HG03575 (cell line): ENCODE measurements at regions not wholly inside any gene's neighbourhood (a gene's known extent, or its start where the extent isn't known, plus 50 kb on each side); places are given as distances from the start of the nearest gene placed in this dataset.

ENCODE experiments used
- ATAC-seq: cut with Tn5 transposase; IDR thresholded peaks from one replicate; pipeline ENCODE4 v1.9.1; 2021; ENCODE audit not compliant: unreplicated experiment, insufficient number of reproducible peaks, low FRiP score; ENCODE audit errors: extremely low read depth

DNA sequence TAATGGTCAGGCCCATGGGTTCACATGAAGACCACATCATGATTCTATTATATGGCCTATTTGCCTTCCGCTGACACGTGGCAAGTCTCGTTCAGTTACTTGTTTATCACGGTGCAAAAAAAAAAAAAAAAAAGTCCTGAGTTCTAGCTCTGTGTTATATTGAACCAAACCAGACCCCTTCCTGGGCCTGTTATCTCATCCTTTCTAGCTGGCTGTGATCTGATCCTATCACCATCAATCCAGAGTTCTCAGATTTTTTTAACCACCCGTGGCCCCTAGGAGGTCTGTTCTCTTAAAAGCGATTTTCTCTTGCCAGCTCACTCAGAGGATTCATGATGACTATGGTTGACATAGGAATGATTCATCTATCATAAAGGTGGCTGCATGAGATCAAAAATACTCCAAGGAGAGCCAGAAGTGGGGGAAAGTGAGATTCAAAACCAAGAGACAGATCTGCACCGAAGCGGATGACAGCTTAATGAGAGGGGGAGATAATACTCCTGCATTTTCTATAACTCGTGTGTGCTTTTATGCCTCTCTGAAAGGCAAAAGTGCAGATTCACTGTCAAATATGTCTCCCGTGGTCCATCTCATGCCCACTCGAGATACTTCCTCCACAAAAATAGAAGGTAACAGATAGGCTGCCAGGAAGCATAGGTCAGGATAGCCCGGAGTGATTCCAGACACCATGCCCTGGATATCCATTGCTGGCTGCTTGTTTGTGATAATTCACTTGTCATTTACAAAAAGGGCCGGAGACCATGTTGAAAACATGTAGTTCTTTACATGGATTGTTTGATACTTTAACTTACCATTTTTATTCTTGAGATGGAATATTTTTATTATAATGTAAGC, 505.7 kb upstream of the KLHL29 start:
- no peak for ATAC-seq

DNA sequence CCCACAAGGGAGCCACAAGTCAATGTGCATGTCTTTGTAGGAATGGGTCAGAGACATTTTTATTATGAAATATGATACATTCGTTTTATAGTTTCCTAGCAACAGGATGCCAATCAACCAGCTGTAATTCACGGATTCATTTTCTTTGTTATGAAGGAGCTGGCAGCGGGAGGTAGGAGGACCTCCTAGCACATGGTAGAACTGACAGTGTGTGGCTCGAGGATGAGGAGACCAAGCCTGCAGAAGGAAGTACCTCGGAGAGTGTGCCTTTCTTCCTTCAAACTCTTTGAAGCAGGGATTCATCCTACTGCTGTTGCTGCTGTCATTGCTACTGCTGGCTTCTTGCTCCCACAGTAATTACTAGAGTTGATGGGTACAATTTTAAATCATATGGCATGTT, 504.8 kb upstream of the KLHL29 start:
- no peak for ATAC-seq

DNA sequence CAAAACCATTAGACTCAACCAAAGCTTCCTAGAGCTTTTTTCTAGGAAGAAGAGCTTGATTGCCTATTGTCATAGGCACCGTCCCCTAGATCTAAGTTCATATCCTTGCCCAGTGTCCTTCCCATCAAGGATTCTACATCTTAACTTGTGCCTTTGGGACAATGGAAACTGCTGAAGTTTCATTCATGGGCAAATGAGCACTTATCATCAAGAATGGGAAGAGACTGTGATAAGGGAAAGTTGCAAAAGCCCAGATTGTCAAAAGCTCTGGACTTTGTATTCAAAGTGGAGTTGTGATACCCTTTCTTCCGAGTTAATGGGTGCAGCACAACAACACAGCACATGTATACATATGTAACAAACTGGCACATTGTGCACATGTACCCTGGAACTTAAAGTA, 503.0 kb upstream of the KLHL29 start:
- no peak for ATAC-seq

DNA sequence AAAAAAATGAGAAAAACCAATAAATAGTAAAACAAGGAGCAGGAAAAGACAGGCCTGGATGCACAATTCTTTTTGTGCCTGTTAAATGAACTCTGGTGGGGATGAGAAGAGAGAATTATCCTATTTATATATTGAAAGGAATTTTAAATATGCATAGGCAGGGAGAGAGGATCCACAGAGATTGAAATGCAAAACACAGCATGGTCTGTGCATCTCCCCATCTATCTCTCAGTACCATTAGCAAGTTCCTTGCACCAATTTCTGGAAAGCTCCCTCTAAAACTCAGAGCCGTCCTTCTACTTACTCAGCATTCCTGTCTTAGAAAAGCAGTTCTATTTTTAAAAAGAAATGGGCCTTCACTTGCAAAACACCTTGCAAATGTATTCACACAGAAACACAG, 502.3 kb upstream of the KLHL29 start:
- ATAC-seq = no peak

DNA sequence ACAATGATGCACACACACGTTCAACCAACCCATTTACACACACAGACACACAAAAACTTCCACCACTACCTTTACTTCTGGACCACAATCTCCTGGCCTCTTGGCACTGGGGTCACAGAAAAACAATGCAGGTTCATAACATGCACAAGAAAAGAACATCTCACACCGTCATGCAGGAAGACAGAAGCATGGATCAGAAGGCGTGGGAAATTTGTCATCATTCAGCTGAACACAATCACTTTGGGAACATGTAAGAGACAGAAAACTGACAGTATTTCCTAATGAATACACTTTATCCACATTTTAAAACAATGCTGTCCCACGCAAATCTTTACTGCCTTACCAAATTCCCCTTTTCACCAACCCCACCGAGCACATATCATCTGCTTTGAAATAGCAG, 501.9 kb upstream of the KLHL29 start:
- no peak for ATAC-seq

DNA sequence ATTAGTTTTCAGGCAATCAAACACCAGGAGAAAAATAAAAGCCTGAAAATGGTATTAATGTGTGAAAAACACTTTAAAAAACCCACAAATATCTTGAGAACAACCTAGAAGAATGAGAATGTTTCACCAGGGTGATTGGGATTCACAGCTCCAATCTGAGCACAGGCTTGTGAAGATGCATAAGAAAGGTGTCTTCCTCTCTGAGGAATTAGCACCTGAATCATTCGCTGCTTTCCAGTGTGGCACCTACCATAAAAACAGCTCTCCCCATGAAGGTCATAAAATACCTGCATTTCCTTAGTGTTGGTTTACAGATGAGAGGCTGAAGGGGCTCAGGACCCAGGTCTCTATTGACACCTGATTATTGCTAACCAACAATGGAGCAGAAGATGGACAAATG, 499.7 kb upstream of the KLHL29 start:
- no peak for ATAC-seq

DNA sequence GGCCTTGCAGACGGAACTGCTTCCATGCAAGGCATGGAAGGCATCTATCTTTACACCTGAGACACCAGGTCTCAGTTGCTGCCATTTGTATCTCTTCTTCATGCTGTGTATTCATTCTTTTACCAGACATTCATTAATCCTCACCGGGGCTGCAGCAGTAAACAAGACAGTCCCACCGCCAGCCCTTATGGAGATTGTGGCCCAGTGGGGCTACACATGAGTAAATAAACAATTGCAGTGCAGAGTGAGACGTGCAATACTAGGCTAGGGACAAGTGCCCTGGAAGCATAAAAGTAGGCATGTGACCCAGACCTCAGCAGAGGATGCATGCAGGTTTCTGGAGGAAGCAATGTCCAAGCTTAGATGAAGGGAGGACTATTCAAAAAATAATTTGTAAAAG, 497.6 kb upstream of the KLHL29 start:
- no peak for ATAC-seq

DNA sequence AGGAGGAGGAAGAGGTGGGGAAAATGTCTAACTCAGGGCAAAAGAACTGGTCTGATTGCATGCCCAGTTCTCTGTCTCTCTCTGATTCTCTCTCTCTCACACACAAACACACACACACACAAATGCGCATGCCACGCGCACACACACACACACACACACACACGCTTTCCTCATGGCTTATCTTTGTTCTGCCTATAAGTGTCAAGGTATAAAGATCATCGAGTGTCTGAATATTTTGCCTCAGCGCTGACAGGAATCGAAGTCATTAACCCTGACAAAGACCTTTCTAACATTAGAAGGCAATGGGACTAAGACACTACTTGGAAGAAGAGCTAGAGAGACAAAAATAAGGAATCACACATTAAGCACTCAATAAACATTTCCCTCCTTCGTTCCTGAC, 497.1 kb upstream of the KLHL29 start:
- ATAC-seq = no peak

DNA sequence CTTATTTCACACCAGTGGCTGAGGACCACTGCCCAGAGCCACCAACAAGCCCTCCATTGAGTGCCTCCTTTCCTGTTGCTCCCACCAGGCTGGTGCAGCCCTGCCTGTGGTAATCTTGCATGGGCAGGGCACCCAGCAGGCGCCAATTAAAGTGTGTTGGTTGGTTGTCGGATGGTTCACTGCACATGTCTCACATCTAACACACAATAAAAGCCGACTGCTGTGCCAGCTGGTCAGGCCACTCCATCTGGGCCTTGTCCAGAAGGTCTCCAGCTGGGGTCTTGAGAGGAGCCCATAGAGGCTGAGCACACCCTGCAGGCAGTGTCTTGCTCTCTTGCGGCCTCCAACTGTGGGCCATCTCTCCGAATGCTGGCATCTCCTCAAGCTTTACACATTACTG, 494.8 kb upstream of the KLHL29 start:
- no peak for ATAC-seq

DNA sequence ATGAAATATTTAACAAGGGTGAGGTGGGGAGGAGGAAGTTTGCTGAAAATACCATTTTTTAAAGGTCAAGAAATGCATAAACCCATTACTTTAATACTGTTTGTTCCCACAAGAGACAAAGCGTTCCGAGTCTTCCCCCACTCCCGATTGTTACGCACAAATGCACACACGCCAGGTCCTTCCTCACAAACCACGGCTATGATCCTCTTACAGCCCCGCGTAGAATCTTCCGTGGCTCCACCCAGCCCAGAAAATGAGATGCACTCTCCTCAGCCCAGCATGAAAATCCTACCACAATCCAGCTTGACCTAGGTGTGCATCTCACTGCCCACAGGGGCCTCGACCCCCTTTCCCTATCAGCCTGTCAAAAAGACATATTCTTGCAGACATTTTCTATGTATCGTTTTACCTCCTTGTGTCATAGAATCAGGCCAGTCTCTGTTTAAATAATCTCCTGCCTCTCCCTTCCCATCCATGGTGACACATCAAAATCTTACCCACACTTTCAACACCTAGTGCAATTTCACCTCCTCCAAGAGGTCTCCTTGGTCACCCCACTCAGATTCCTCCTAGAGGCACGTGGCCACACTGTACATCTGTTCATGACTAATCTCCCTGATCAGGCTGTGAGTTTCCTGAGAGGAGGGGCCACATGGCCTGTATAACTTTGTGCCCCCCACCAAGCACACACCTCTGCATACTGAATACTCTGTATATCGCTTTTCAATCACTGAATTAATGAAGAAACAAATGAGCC, 491.0 kb upstream of the KLHL29 start:
- no peak for ATAC-seq

DNA sequence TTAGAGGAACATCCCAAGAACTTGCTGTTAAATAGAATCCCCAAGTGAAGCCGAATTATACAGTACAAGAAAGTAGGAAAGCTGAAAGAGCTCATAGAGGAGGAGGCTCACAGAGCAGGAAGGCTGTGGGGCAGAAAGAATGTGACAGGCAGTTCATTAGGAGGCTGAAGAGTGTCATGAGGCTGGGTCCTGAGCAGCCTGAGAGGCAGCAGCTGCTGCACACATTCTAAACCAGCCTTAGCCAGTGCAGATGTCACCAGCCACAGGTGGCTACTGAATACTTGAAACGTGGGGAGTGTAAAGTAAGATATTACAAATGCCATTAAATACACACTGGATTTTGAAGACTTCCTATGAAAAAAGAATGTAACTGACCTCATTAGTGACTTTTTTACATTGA, 490.2 kb upstream of the KLHL29 start:
- no peak for ATAC-seq

DNA sequence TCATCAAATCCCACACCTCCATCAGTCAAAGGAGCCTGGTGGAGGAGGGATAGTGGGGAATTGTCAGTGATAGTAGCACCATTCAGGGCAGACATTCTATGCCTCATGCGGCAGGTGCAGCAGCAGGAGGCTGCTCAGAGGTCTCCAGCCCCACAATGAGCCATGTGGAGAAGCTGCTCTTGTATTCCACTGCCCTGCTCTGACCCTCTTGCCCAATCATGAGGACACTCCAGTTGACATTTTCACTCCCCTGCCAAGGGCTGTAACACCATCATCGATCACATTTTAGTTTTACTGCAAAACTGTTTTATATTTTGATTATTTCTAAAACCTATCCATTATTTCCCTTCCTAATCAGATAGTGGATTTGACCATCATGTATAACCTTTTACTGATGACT, 487.6 kb upstream of the KLHL29 start:
- no peak for ATAC-seq

DNA sequence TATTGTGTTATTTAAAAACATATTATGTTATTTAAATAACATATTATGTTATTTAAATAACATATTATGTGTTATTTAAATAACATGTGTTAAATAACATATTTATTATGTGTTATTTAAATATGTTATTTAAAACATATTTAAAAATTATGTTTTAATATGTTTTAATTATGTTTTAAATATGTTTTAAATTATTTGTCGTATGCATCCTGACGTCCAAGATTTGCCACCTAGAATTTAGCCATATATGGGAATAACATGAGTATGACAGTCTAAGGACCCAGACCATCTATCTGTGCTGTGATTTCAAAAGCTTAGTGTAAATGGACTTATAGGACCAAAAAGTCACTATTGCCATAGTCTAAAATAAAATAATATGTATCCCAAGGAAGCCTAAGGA, 484.3 kb upstream of the KLHL29 start:
- ATAC-seq = no peak

DNA sequence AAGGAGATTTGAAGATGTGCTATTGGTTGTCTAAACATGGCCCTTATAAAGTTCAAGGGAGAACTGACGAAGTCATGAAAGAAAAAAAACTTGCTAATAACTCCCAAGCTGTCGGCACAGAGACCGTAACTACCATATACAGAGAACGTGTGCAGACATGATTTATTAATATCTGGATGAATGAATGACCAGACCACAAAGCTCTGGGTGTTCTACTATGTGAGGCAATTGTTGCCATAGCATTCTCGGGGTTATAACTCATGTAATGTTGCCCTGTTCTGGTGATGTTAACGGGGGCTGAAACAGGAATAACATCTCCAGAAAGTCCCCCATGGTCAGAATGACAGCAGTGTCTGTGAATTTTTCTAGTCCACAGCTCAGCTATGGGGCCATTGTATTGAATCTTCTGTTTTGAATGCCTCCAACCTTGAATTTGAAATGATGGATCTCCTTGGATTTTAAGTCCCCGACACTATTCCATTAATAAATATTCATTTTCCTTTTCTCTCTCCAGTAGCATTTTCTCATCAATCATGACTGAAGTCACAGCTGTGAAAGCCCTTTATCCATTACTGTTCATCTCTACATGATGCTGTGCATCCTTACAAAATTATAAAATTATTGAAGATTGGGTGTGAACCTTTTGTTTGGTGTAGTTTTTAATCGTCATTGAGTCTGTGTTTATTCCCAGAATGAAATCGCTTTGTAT, 483.4 kb upstream of the KLHL29 start:
- ATAC-seq = no peak

DNA sequence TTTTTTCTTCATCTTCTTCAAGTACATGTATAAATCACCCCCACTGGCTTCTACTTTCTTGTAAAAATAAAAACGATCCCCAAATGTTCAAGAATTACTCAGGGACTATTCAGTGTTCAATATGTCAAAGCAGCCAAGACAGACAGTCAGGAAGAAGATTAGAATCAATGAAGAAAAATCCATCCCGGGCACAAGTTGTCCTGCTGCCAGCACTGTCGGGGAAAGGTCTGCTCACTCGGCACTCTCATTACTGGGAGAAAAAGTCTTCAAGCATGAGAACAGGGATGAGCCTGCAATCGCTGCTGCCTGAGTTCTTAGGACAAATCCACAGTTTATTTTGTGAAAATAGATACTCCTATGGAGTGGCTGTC, 482.8 kb upstream of the KLHL29 start:
- ATAC-seq = no peak

DNA sequence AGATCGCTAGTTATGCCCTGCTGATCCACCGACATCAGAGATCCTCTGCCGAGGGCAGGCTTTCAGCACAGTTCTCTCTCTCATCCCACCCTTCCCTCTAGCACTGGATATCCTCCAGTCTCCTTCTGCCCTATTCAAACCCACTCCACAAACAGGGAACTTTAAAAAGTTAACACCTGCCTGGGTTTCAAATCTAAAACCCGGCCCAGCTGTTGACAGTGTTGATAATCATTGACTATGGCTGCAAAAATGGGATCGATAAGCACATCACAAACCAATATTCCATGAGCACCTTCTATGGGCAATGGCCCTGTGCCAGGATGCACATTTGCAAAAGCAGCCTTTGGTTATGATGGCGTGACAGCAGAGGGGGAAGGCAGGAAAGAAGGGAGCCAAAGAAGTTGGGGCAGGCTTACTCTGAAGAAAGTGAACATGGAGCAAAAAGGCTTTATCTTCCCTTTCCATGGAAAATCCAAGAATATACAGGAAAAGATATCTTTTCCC, 482.3 kb upstream of the KLHL29 start:
- ATAC-seq = no peak

DNA sequence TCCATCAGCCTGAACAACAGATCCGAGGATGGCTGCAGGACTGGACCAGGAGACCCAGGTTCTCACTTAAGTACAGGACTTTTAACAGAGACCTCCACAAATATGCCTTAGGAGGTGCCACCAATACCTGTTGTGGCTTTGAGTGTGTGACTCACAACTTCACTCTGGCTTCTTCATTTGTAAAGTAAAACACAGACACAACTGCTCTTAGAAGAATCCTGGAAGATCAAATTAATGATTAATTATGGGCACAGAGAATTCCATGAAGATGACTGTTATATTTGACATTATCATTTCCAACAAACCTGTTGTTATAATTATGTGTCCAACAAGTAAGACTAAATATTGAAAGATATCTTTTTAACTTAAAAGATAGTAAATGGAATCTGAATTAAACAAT, 481.4 kb upstream of the KLHL29 start:
- no peak for ATAC-seq

DNA sequence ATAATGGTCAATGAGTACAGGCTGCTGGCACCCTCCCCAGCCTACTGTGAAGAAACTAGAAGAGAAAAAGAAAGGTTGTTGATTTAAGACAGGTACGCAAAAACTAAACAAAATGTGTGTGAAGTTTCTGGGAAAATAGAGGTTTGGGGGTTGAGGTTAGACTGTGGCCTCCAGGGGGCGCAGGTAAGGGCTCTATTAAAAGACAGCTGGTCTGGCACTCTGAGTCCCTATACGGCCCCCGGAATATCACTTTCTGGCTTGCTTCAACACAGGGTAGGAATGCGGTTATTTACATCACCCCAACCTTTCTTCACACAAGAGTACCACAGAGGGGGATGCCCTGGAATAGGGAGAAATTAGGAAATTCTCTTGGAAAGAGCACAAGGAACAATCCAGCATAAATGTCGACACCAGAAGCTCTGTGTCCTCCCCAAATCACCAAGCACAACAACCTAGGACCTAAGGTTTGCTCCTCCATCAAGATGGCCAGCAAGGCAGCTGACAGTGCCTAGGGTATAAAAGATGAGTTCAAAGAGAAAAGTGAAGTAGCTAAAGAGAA, 480.8 kb upstream of the KLHL29 start:
- no peak for ATAC-seq

DNA sequence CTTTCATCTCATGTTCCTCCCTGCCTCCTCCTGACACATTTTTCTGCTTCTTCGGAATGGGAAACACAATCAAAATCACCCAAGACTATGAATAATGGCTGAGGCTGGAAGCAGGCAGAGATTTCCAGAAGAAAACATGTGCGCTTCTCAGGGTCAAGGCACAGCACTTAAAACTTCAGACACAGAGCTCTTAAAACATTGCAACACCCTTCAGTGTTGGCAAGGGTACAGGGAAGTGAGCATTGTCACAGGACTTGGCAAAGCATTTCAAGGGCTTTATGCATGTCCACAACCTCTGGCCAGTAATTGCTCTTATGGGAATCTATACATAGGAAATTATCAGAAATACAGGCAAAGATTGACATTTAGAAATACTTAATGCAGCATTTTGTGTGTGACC, 477.6 kb upstream of the KLHL29 start:
- no peak for ATAC-seq

DNA sequence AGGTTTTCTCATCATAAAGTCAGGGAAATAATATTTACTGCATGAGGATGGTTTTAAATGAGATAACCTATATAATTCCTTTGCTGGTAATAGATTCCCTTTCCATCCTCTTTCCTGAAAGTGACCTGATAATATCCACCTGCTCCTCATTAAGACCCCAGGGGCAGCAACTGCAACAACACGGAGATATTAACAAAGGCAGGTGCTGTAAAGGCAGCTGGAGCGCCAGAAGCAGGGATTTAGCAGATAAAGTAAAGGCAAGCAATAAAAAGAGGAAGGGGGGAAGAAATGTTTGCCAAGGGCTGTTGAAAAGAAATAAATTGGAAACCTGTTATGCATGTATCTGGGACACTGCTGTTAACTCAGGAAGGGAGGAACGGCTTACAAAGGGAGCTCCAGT, 472.6 kb upstream of the KLHL29 start:
- no peak for ATAC-seq
